ENCODE measurements at regions not wholly inside any gene's neighbourhood (a gene's known extent, or its start where the extent isn't known, plus 50 kb on each side); places are given as distances from the start of the nearest gene placed in this dataset.

DNA sequence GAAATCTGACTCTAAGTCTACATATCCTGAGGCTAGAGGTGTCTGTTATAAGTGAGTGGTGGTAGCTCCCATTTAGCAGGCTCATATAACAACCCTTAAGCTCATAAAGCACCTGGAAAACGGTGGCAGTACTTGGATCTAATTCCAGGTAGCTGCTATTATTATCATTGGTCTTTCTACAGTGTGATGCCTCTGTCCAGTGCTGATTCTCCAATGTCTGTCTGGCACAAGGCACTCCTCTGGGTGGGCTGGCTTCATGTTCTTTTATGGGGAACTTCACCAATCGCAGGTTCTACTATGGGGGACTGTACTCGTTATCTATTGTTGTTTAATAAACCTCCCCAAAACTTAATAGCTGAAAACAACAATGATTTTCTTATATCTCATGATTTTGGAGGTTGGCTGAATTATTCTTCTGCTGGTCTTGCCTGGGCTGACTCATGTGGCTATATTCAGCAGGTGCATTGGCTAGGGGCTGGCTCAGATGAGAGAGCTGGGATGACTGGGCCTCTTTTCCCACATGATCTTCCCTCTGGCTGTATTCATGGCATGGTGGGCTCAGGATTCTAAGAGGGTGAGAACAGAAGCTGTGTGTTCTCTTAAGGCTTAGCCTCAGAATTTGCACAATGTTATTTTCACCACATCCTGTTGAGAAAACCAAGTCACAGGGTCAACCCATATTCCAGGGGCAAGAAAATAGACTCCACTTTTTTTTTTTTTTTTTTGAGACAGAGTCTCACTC, 93.0 kb upstream of the PCGF5 start:
- DNase-seq (ENCODE audit: low read depth in 4 of 4, low spot score in 2 of 4): no peak

DNA sequence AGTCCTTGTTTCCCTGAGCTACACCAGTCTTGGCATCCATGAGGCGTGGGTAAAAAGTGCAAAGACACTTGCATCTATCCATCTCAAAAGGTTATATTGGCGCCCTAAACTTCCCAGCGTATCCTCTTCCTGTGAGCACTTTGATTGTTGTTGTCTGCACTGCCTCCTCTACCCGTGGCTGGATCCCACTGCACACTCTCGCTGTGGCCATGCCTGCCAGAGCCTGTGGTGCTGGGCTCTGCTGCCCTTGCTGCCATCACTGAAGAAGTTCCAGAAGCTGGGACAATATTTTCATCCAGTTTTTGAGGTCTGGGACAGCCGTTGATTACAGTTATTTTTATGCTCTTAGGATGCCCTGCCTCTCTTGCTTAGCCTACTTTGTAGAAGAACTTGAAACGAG, 85.3 kb upstream of the PCGF5 start:
- DNase-seq (ENCODE audit: low read depth in 4 of 4, low spot score in 2 of 4): no peak

DNA sequence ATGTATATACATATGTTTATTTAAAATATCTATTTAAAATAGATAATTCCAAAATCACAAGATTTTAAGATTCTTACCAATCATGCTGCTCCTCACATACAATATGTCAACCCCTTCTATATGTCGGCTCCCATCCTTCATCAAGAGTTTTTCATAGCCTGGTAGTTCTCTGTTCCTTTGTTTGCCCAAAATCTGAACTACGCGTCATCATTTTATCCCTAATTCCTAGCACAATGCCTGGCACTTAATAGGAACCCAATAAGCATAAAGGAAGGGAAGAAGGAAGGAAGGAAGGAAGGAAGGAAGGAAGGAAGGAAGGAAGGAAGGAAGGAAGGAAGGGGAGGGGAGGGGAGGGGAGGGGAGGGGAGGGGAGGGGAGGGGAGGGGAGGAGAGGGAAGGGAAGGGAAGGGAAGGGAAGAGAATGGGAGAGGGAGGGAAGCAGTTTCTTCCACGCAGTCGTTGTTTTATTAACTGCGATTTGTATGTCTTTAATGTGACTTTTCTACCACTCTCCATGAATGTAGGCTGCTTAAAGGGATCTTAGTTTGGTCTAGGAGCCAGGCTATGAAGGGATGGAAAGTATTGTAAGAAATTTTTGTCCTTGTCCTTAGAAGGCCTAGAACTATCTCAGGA, 83.3 kb upstream of the PCGF5 start:
- no peak for DNase-seq (ENCODE audit: low read depth in 4 of 4, low spot score in 2 of 4)

DNA sequence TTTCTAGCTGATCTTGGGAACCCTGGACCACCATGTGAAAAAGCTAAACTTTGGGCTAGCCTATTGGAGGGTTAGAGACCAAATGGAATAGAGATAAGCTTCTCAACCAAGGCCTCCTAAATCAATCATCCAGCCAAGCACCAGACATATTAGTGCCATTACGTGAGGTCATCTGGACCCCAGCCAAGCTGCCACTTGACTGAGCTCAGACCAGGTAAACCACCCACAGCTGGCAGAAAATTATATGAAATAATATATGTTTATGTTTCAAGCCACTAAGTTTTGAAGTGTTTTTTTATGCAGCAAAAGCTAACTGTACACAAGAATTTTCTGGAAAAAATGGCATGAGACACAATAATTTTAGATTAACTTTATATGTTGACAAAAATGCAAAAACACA, 82.6 kb upstream of the PCGF5 start:
- no peak for DNase-seq (ENCODE audit: low read depth in 4 of 4, low spot score in 2 of 4)

DNA sequence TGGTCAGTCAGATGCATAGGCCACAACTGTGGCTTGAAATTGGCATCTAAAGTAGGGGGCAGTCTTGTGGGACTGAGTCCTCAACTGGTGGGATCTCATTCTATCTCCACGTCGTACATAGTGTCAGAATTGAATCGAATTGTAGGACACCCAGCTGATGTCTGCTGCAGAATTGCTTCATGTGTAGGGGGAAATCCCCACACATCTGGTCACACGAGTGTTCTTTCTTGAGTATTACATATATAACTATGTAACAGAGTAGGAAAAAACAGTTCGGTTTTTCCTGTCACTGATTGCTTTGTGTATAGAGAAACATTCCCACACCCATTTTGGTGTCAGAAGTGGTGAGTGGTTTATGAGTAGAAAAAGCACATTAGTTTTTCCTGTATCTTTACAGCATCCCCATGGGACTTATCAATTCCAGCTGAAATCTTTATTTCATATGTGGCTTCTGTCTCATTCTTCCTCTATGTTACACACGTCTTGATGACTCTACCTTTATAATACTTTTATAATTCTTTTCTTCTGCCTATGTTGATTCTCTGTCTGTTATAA, 79.4 kb upstream of the PCGF5 start:
- no peak for DNase-seq (ENCODE audit: low read depth in 4 of 4, low spot score in 2 of 4)

DNA sequence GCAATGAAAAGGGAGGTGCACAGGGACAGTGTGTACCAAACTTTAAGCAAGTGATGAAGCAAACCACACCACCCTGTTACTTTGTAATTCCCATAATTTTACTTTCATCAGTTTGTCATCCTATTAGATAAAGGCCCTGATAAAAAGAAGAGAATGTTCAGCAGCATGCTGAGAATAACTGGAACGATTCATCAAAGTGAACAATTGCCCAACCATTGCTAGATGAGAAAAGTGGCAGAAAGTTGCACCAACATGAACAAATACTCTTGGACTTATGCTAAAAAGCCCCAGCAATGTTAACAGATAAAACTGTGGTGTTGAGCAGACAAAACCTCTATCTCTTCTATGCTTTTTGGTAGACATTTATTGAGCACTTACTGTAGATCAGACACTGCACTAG, 75.5 kb upstream of the PCGF5 start:
- DNase-seq (ENCODE audit: low read depth in 4 of 4, low spot score in 2 of 4): no peak

DNA sequence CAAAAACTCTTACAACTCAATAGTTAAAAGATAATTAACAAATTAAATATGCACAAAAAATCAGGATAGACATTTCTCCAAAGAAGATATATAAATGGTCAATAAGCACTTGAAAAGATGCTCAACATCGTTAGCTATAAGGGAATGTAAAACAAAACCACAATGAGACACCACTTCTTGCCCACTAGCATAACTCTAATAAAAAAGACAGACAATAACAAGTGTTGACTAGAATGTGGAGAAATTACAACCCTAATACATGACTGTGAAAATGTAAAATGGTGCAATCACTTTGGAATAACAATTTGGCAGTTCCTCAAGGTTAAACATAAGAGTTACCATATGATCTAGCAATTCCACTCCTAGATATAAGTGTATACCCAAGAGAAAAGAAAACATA, 74.3 kb upstream of the PCGF5 start:
- no peak for DNase-seq (ENCODE audit: low read depth in 4 of 4, low spot score in 2 of 4)

DNA sequence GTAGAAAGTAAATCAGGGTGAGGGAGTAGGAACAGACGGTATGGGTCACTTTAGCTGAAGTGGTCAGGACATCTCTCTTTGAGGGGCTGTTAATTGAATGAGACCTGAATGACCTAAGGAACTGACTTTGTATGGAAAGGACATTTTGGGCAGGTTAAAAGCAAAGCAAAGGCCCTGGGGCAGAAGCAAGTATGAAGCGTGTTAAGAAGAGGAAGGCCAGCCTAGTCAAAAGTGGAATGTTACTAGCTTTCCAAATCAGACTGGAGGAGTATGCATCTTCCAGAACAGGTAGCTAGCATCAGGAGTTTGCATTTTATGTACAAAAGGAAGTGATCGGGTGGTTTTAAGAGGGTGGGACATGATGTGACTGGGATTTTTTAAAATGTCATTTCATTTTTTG, 70.9 kb upstream of the PCGF5 start:
- DNase-seq (ENCODE audit: low read depth in 4 of 4, low spot score in 2 of 4): no peak

DNA sequence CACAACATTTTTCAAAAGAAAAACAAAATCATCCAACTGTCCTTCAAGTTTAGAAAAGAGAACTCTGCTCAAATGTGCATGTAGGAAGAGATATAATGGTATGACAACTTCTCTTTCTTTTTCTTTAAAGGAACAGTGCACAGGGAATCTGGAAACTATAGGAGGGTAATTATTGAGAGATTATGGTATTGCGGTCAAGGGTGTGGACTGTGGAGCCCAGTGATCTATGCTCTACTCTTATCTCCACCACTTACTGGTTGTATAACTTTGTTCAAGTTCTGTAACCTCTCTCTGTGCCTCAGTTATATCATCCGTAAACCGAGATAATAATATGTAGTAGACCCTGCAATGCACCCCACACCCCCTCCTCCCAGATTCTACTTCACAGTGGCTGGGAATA, 69.8 kb upstream of the PCGF5 start:
- no peak for DNase-seq (ENCODE audit: low read depth in 4 of 4, low spot score in 2 of 4)

DNA sequence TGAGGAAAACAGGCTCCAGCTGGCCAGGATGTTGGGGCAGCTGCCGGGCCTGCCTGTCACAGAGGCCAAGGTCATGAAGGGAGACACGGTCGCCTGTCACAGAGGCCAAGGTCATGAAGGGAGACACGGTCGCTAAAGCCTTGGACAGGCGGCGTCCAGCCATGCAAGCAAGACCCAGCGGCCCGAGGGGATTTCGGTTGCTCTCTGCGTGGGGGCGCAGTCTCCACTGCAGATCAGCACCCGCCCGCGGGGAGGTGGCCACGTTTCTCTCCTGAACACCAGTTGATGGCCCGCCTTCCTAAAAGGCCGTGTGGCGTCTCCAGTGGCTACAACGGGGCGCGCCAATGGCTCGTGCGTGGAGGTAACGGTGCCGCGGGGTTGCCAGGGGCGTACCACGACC, 67.0 kb upstream of the PCGF5 start:
- DNase-seq (ENCODE audit: low read depth in 4 of 4, low spot score in 2 of 4): no peak

DNA sequence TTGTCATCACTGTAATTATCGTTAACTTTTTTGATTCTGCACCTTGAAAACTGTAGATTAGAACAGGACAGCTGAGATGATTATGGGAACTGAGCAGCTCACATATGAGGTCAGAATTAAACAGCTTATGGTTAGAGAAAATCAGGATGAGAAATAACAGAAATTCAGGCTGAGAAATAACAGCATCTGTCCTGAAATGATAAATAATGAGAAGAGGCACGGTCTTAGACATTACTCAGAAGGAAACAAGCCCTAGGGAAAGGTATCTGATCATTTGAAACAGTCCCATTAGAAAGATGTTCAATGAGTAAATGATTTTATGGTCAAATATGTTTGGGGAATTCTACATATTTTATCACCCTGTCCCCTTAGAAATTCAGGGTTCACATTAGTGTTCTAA, 65.6 kb upstream of the PCGF5 start:
- no peak for DNase-seq (ENCODE audit: low read depth in 4 of 4, low spot score in 2 of 4)

DNA sequence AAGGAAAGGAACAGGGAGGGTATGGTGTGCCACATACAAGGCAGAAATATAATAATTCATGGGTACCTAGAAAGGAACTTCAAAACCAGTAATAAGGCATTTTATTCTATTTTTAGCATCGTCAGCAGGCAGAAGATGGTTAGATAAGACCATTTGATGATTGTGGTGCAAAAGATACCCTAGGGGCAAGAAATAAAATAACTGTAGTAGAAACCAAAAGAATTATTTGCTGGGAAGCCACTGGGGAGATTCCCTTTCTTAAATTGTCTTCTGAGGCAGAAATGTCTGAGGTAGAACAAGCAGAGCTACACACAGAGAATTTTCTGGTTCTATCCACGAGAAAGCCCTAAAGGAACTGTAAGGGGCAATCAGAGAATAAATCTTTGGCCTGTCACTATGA, 64.3 kb upstream of the PCGF5 start:
- no peak for DNase-seq (ENCODE audit: low read depth in 4 of 4, low spot score in 2 of 4)

DNA sequence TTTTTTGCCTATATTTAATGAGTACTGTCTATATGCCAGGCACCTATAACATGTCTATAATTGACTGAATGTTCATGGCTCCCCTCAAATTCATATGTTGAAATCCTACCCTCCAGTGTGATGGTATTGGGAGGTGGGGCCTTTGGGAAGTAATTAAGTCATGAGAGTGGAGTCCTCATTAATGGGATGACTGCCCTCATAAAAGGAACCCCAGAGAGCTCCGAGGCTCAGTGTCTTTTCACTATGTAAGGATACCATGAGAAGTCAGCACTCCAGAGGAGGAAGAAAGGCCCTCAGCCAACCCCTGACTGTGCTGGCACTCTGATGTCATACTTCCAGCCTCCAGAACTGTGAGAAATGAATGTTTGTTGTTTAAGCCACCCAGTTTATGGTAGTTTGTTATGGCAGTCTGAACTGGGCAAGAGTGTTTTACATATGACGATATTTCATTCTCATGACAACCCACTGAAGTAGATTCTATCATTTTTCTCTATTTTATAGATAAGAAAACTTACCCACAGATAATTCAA, 61.1 kb upstream of the PCGF5 start:
- DNase-seq (ENCODE audit: low read depth in 4 of 4, low spot score in 2 of 4): no peak

DNA sequence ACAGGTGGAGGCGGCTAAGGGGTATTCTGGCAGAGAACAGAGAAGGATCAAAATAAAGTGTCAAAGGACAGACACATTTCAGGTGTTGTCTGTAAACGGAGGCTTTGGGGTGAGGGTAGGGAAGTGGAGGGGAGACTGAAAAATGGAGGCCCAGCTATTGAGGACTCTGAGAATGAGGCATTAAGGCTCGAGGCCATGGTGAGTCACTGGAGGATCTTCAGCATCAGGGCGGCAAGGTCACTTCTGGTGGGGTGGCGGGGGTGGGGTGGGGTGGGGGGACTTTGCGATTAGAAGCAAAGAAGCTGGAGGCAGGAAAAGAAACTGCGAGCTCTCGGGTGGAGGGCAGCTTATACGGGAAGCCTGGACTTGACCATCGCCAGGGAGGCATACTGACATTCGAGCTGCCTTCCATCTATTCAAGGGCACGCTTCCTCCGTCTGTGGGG, 58.4 kb upstream of the PCGF5 start:
- no peak for DNase-seq (ENCODE audit: low read depth in 4 of 4, low spot score in 2 of 4)

DNA sequence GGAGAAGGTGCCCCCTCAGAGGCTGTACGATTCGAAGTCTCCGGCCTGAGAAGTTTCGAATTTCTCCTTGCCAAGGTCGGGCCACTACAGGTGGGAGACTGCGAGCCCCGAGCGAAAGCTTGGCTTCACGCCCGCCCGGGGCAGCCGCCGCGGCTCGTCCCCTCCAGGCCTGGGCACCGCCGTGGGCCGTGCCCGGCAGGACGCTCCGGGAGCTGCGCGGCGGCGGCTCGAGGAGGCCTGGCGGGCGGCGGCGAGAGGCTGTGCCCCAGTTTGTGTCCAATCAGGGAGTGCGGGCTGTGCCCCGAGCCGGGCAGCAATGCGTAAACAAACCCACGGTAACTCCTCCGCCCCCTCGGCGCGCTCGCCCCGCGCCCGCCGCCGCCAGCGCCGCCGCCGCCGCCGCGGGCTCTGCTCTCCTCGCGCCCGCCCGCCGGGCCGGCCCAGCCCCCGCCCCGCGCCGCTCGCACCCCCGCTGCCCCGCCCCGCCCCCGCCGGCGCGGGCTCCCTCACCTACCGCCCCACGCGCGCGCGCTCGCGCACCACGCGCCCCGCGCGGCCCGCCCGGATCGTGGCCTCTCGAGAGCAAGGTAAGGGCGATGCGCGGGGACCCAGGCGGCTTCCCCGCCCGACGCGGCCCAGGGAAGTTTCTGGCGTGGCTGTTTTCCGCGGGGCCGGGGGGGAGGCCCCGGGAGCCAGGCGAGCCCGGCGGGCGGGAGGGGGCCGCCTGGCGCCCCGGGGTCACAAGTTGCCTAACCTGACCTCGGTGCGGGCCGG, 57.8 kb upstream of the PCGF5 start:
- DNase-seq (ENCODE audit: low read depth in 4 of 4, low spot score in 2 of 4): peak in 1 of 4 donors; percentile 37

DNA sequence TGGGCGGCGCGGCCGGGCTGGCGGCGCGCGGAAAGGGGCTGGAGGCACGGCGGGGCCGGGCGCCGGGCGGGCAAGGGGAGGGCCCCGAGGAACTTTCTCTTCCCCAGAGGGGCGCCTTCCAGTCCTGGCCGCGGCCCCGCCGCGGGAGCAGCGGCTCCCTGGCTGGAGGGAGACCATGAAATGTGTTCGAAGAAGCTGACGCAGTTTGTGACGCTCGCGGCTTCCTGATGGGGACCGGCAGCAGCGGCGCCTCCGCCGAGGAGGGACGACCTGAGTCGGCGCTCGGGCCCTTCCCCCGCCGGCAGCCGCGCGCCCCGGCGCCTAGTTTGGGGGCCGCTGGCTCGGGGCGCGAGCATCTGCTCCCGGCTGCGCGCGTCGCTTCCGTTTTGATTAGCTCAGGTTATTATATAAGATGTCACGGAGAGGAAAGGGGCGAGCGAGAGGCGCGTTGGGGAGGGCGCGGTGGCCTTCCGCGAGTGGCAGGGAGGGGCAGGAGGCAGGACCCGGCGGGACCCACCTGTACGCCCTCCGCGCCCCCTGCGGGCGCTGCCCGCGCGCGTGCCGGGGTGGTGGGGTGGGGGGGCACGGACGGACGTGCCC, 57.1 kb upstream of the PCGF5 start:
- DNase-seq (ENCODE audit: low read depth in 4 of 4, low spot score in 2 of 4): peak in 1 of 4 donors; percentile 50

DNA sequence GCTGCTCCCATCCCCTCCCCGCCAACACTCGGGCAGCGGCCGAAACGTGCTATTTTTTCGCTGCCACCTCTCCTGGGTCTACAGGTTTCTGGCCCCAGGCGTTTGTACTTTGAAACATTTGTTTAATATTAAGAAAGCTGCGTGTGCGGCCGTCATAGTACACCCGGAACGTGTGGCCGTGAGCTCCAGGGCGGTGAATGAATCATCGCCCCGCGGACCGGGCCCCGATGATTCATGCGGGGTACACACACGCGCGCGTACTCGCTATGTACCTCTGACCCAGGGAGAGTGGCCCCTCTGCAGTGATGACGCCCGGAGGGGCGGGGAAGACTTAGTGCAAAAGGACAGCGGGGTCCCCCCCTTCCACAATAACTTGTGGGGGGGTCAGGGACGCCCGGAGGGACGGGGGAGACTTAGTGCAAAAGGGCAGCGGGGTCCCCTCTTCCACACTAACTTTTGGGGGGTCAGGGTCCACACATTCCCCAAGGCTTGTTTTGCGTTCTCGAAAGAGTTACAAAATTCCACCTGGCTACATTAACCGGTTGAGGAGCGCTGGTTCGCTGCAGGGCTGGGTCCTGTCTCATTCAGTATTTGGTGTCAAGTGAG, 56.5 kb upstream of the PCGF5 start:
- peak in 1 of 4 donors; percentile 8 for DNase-seq (ENCODE audit: low read depth in 4 of 4, low spot score in 2 of 4)

DNA sequence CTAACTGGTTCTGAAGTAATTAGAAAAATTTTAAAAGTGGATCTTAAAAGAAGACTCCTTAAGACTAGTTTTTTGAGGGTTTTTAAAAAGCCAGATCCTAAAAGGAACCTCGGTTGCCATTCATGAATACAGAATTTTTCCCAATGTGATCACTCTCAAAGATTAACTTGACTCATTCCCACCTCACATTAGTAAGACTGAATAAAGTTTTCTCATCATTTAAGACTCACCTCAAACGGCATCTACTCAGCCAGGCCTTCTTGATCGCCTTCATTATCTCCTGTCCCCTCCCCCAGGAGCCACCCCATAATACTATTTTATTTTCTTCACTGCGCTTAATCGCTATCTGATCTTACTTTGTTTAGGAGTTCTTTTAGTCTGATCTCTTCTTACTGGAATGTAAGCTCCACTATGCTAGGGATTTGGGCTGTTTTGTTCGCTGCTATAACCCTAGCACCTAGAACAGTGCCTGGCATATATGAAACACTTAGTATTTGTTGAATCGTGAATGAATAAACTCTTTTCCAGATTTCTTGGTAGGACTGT, 55.9 kb upstream of the PCGF5 start:
- no peak for DNase-seq (ENCODE audit: low read depth in 4 of 4, low spot score in 2 of 4)

DNA sequence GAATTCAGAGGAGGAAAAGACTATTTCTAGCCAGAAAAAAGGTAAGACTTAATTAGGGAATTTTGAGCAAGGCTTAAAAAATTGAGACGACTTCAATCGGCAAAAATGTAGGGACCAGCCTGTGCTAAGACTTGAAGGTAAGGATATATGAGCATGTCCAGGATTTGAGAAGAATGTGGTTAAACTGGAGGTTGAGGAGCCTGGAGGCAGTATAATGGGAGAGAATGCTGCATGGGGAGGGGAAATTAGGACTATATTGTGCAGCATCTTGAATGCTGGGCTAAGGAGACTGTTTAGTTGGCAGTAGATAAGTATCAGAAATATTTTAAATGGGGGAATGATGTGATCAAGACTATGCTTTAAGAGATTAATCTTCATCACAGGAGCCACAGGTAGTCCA, 53.1 kb upstream of the PCGF5 start:
- no peak for DNase-seq (ENCODE audit: low read depth in 4 of 4, low spot score in 2 of 4)

DNA sequence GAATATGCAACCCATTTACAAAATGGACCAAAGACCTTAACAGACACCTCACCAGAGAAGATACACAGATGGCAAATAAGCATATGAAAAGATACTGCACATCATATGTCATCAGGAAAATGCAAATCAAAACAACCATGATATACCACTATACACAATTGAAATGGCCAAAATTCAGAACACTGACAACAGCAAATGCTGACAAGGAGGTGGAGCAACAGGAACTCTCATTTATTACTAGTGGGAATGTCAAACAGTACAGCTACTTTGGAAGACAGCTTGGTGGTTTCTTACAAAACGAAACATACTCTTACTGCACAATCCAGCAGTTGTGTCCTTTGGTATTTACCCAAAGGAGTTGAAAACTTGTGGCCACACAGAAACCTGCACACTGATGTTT, 50.0 kb upstream of the PCGF5 start:
- no peak for DNase-seq (ENCODE audit: low read depth in 4 of 4, low spot score in 2 of 4)

Measured in left renal cortex interstitium (tissue), 4 donors.